ENCODE measurements at regions not wholly inside any gene's neighbourhood (a gene's known extent, or its start where the extent isn't known, plus 50 kb on each side); places are given as distances from the start of the nearest gene placed in this dataset.

DNA sequence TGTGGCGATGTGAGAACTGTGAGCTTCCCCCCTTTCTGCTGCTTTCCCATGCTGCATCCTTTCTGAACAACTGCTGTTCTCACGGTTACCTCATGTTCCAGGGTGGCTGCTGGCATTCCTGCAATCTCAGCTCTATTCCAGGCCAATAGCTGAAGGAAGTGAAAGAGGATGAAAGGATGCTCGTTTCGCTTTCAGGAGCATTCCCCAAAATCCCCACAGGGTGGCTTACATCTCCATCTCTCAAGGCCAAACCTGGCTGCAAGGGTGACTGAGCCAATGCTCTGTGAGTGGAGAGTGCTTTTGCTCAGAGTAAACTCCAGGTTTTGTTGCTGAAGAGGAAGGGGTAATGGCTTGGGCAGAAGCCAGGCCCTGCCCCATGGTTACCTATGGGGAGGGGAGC is 848.2 kb downstream of the BRD1 start:
- no peak for TF ChIP-seq CTCF (IDR thresholded peaks at IDR 0.05; ENCODE audit: low read length)
- no peak for TF ChIP-seq EZH2phosphoT487 (IDR thresholded peaks at IDR 0.05; ENCODE audit: low read length)

All from MM.1S (cell line).